DMS79 (cell line): ENCODE measurements at regions not wholly inside any gene's neighbourhood (a gene's known extent, or its start where the extent isn't known, plus 50 kb on each side); places are given as distances from the start of the nearest gene placed in this dataset.

Experiments
- DNase-seq: peaks from one replicate; lab custom pipeline; 2025; lab: John Stamatoyannopoulos, UW

DNA sequence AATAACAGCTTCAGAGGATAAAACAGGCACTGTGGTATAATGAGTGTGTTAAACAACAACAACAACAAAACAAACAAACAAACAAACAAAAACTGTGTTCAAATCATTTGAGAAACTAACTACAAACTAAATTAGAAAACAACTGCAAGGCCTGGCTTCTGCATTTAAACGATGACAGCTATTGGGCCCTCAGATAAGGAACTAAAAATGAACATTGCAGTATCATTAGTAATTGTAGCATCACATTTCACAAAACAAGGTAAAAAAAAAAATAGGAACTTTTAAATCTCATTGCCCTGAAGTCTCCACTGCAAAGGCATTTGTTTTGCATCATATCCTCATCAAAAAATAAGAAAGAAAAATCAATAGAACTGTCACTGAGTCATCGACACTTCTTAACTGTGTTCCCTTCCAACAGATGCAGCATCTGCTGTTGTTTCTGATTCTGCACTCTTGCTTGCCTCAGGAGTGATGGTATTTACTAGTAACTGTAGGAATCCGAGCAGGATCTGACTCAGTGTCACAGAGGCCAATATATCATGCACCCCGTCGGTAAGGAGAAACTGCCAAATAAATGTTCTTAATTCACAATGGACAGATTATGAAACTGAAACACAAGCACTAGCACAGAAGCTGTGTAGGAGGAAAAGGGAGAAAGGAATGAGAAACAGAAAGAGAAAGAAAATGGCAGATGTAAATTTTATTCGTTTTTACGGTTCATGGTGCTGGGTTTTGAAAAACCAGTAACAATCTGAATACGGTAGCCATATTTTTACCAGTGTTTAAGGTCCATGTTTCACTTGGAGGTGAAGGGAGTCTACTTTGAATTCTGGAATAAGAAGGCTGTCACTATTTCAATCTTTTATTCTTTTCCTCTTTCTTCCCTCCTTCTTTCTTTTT, 365.7 kb upstream of the EPHA7 start:
- no peak for DNase-seq

- DNase-seq: no peak
These were observed 359.9 kb upstream of the EPHA7 start for GRCh38 chr6:93779086-93779841.

DNA sequence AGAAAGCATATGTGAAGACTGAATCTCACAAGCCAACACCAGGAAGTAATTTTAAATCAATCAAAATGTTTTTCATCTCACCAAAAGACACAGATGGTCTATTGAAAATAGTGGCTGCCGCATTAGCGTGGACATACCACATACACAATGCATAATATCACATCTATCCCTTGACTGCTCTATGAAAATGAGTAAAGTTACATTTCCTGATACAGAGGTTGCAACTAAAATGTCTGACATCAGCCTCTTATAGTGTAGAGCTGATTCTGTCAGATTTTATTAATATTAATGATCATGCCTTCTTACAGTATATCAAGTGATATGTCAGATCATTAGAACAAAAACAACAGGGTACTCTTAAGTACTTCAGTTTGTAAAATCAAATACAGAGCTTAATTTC, 339.8 kb upstream of the EPHA7 start:
- no peak for DNase-seq

DNA sequence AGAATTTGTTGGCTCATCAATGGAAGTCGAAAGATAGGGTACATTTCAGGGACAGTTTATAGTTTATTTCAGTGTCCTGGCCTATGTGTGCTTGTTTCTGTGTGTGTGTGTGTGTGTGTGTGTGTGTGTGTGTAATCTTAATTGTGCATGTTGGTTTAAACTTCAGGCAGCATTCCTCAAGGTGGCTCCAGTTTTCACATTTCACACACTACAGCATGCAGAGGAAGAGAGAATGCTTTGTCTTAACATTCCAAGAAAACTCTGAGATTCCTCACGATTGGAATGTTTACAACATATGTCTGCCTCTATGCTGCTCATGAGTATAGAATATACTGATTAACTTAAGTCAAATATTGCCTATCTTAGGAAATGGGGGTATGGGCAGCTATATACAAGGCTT, 332.6 kb upstream of the EPHA7 start:
- no peak for DNase-seq

- DNase-seq: no peak
These were observed 330.6 kb upstream of the EPHA7 start for GRCh38 chr6:93749930-93750329.

GRCh38 chr6:93749191-93749590, 329.8 kb upstream of the EPHA7 start:
- DNase-seq: no peak

DNA sequence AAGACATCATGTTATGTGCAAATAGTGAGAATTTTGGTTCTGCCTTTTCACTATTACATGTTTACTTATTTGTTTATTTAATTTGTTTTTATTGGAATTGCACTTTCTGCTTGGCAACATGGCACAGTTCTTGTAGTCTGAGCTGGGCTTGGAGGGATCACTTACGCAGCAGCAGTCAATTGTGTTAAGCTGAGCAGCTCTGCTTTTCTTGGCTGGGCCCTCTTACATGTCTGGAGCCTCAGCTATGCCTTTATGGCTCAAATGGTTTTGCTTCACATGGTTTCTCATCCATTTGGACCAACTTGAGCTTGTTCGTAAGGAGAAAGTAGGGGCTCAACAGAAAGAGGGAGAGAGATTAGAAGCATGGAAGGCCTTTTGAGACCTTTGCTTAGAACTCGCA, 327.5 kb upstream of the EPHA7 start:
- DNase-seq: no peak

- DNase-seq: no peak
These were observed 325.9 kb upstream of the EPHA7 start for GRCh38 chr6:93745306-93745705.

- DNase-seq: no peak
These were observed 315.7 kb upstream of the EPHA7 start for GRCh38 chr6:93735099-93735498.

GRCh38 chr6:93731306-93731705, 311.9 kb upstream of the EPHA7 start:
- no peak for DNase-seq

- DNase-seq: no peak
These were observed 308.8 kb upstream of the EPHA7 start for GRCh38 chr6:93728150-93728549.

GRCh38 chr6:93727447-93727846, 308.1 kb upstream of the EPHA7 start:
- no peak for DNase-seq

- no peak for DNase-seq
These were observed 302.2 kb upstream of the EPHA7 start for GRCh38 chr6:93721386-93722048.

DNA sequence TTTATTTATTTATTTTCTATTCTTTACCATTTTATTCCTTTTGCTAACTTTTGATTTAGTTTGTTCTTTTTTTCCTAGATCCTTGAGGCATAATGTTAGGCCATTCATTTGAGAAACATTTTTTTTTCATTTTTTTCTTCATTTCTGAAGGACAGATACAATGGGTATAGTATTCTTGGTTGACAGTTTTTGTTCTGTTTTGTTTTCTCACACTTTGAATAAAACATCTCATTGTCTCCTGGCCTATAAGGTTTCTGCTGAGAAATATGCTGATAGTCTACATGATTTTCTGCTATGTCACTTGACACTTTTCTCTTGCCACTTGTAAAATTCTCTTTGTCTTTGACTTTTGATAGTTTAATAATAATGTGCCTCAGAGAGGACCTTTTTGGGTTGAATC, 294.6 kb upstream of the EPHA7 start:
- no peak for DNase-seq

- no peak for DNase-seq
These were observed 284.1 kb upstream of the EPHA7 start for GRCh38 chr6:93703431-93703830.

DNA sequence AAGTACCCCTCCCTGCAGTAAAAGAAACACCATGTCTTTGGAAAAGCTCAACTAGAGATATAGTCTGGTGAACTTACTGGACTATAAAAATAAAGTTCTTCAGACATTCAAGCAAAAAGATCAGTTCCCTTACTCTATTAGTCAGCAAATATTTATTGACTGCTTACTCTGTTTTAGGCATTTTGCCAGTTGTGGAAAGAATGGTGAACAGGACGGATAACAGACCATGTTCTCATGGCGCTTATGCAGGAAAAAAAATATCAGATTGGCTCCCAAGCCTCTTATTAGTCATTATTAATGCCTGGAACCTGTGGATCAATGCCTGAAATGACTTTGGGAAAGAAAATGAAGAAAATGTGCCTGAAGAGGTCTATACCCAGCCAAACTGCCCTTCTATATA, 282.2 kb upstream of the EPHA7 start:
- no peak for DNase-seq

GRCh38 chr6:93685494-93685893, 266.1 kb upstream of the EPHA7 start:
- DNase-seq: no peak

- DNase-seq: no peak
These were observed 265.0 kb upstream of the EPHA7 start for GRCh38 chr6:93684339-93684738.

- DNase-seq: no peak
These were observed 260.5 kb upstream of the EPHA7 start for GRCh38 chr6:93679836-93680235.

- DNase-seq: no peak
These were observed 259.6 kb upstream of the EPHA7 start for GRCh38 chr6:93678841-93679454.

- no peak for DNase-seq
These were observed 258.1 kb upstream of the EPHA7 start for GRCh38 chr6:93677264-93677965.

- DNase-seq: no peak
These were observed 257.2 kb upstream of the EPHA7 start for GRCh38 chr6:93676581-93676980.
